HepG2 (cell line): ENCODE measurements at regions not wholly inside any gene's neighbourhood (a gene's known extent, or its start where the extent isn't known, plus 50 kb on each side); places are given as distances from the start of the nearest gene placed in this dataset.

Experiments
- FOSL1 ChIP-seq: sonication (generic); formaldehyde crosslinking; IDR thresholded peaks from 2 replicates; pipeline ENCODE4 v1.9.0; 2021; ENCODE audit warnings: missing genetic modification reagents, borderline replicate concordance
- HDAC1 ChIP-seq: sonication (generic); formaldehyde crosslinking; IDR thresholded peaks from 2 replicates; pipeline ENCODE4 v1.5.1; 2020; ENCODE audit warnings: mild to moderate bottlenecking, missing genetic modification reagents
- HMG20A ChIP-seq: IDR thresholded peaks from 2 replicates; pipeline ENCODE4 v1.6.1; 2016; ENCODE audit warnings: borderline replicate concordance
- MAFK ChIP-seq, 2 experiments: IDR thresholded peaks in 1 of 2; conservative IDR thresholded peaks in 1 of 2; 2 replicates each; pipeline ENCODE4 v1.6.1; 2011; ENCODE audit warnings: improper control_type of control experiment in 2 of 2, low read length in 2 of 2
- MBD4 ChIP-seq: IDR thresholded peaks from 2 replicates; pipeline ENCODE4 v1.6.1; 2012; ENCODE audit warnings: low read length, inconsistent platforms, borderline replicate concordance
- MED1 ChIP-seq: sonication (generic); formaldehyde crosslinking; IDR thresholded peaks from 2 replicates; pipeline ENCODE4 v1.4.0; 2020; ENCODE audit warnings: missing genetic modification reagents
- PITX1 ChIP-seq: sonication (generic); formaldehyde crosslinking; IDR thresholded peaks from 2 replicates; pipeline ENCODE4 v1.5.1; 2020; ENCODE audit warnings: mild to moderate bottlenecking, missing genetic modification reagents
- PLRG1 ChIP-seq: fragments of 450-650 bp; conservative IDR thresholded peaks from 2 replicates; pipeline ENCODE4 v1.6.1; 2016
- RFX3 ChIP-seq: IDR thresholded peaks from 2 replicates; pipeline ENCODE4 v1.6.1; 2016; ENCODE audit warnings: missing biosample characterization, missing genetic modification reagents
- SIX1 ChIP-seq: sonication (generic); formaldehyde crosslinking; IDR thresholded peaks from 2 replicates; pipeline ENCODE4 v1.4.0; 2020; ENCODE audit warnings: missing genetic modification reagents, borderline replicate concordance
- SOX13 ChIP-seq, 3 experiments: fragments of 450-650 bp in 1 of 3; sonication (generic) in 1 of 3; formaldehyde crosslinking in 1 of 3; IDR thresholded peaks in 2 of 3; conservative IDR thresholded peaks in 1 of 3; 2 replicates each; pipeline versions ENCODE4 v1.5.0 to v1.6.1; 2016 to 2020; ENCODE audit warnings: antibody characterized with exemption in 1 of 3, mild to moderate bottlenecking in 1 of 3, missing compliant biosample characterization in 1 of 3, missing genetic modification reagents in 1 of 3, moderate library complexity in 1 of 3
- SOX5 ChIP-seq: IDR thresholded peaks from 2 replicates; pipeline ENCODE4 v1.6.1; 2016; ENCODE audit warnings: borderline replicate concordance
- SOX6 ChIP-seq, 2 experiments: fragments of 450-650 bp in 1 of 2; sonication (generic) in 1 of 2; formaldehyde crosslinking in 1 of 2; IDR thresholded peaks; 2 replicates each; pipeline versions ENCODE4 v1.4.0 to v1.6.1; 2017 to 2020; ENCODE audit warnings: antibody characterized with exemption in 1 of 2, mild to moderate bottlenecking in 1 of 2, missing genetic modification reagents in 1 of 2
- ZNF12 ChIP-seq: sonication (generic); formaldehyde crosslinking; IDR thresholded peaks from 2 replicates; pipeline ENCODE4 v1.5.0; 2020; ENCODE audit warnings: missing genetic modification reagents
- ZNF530 ChIP-seq: sonication (generic); formaldehyde crosslinking; IDR thresholded peaks from 2 replicates; pipeline ENCODE4 v1.5.0; 2020; ENCODE audit warnings: low read depth, mild to moderate bottlenecking, missing genetic modification reagents
- ZNF740 ChIP-seq: sonication (generic); formaldehyde crosslinking; IDR thresholded peaks from 2 replicates; pipeline ENCODE4 v1.4.0; 2020; ENCODE audit warnings: missing genetic modification reagents
- ZNF775 ChIP-seq: sonication (generic); formaldehyde crosslinking; IDR thresholded peaks from 2 replicates; pipeline ENCODE4 v1.4.0; 2020; ENCODE audit warnings: missing genetic modification reagents, mild to moderate bottlenecking, moderate library complexity, borderline replicate concordance
- ZNF816 ChIP-seq: sonication (generic); formaldehyde crosslinking; IDR thresholded peaks from 2 replicates; pipeline ENCODE4 v1.8.0; 2022; ENCODE audit warnings: missing genetic modification reagents, mild to moderate bottlenecking, borderline replicate concordance
- TF ChIP-seq, protein P1 (sequence below): sonication (generic); formaldehyde crosslinking; IDR thresholded peaks from 2 replicates; pipeline ENCODE4 v1.8.0; 2022; ENCODE audit warnings: mild to moderate bottlenecking, missing genetic modification reagents
- TF ChIP-seq, protein P2 (sequence below): sonication (generic); formaldehyde crosslinking; IDR thresholded peaks from 2 replicates; pipeline ENCODE4 v1.4.0; 2020; ENCODE audit warnings: missing genetic modification reagents
- TF ChIP-seq, protein P3 (sequence below): sonication (generic); formaldehyde crosslinking; IDR thresholded peaks from 2 replicates; pipeline ENCODE4 v1.8.0; 2022; ENCODE audit warnings: mild to moderate bottlenecking, missing genetic modification reagents, moderate library complexity

- TF ChIP-seq SIX1 (CRISPR knock-in tag) (no peak), MBD4 (no peak), PITX1 (CRISPR knock-in tag) (no peak), PLRG1 (no peak), MAFK (conservative IDR thresholded peaks at IDR 0.05 in 1 of 2, IDR thresholded peaks at IDR 0.05 in 1 of 2; ENCODE audit: low read length in 2 of 2) (peak; percentile 76 to 88; a peak in 3 of 4 replicates), SOX5 (CRISPR knock-in tag) (peak; percentile 29; the same call in 1 of the 2 replicates), HMG20A (CRISPR knock-in tag) (peak; percentile 45; the same call in 1 of the 2 replicates), ZNF740 (no peak), MED1 (CRISPR knock-in tag) (0 out of 2 replicates have a peak, but pooled peaks have one; percentile 18), RFX3 (CRISPR knock-in tag) (no peak), SOX13 (IDR thresholded peaks at IDR 0.05) (no peak), SOX13 (CRISPR knock-in tag; conservative IDR thresholded peaks at IDR 0.05 in 1 of 2, IDR thresholded peaks at IDR 0.05 in 1 of 2) (peak in 1 of 2 experiments; percentile 34; a peak in 1 of 4 replicates), ZNF12 (CRISPR knock-in tag) (no peak), ZNF775 (CRISPR knock-in tag) (0 out of 2 replicates have a peak, but pooled peaks have one; percentile 48), SOX6 (IDR thresholded peaks at IDR 0.05) (no peak), SOX6 (CRISPR knock-in tag; IDR thresholded peaks at IDR 0.05) (peak; percentile 57), ZNF816 (CRISPR knock-in tag) (peak; percentile 59; the same call in 1 of the 2 replicates), HDAC1 (CRISPR knock-in tag) (peak; percentile 65), ZNF530 (CRISPR knock-in tag) (no peak), FOSL1 (CRISPR knock-in tag) (no peak)
- TF ChIP-seq, protein P1, sequence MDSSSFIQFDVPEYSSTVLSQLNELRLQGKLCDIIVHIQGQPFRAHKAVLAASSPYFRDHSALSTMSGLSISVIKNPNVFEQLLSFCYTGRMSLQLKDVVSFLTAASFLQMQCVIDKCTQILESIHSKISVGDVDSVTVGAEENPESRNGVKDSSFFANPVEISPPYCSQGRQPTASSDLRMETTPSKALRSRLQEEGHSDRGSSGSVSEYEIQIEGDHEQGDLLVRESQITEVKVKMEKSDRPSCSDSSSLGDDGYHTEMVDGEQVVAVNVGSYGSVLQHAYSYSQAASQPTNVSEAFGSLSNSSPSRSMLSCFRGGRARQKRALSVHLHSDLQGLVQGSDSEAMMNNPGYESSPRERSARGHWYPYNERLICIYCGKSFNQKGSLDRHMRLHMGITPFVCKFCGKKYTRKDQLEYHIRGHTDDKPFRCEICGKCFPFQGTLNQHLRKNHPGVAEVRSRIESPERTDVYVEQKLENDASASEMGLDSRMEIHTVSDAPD (CRISPR knock-in tag) = 0 out of 2 replicates have a peak, but pooled peaks have one; percentile 32
- TF ChIP-seq, protein P2, sequence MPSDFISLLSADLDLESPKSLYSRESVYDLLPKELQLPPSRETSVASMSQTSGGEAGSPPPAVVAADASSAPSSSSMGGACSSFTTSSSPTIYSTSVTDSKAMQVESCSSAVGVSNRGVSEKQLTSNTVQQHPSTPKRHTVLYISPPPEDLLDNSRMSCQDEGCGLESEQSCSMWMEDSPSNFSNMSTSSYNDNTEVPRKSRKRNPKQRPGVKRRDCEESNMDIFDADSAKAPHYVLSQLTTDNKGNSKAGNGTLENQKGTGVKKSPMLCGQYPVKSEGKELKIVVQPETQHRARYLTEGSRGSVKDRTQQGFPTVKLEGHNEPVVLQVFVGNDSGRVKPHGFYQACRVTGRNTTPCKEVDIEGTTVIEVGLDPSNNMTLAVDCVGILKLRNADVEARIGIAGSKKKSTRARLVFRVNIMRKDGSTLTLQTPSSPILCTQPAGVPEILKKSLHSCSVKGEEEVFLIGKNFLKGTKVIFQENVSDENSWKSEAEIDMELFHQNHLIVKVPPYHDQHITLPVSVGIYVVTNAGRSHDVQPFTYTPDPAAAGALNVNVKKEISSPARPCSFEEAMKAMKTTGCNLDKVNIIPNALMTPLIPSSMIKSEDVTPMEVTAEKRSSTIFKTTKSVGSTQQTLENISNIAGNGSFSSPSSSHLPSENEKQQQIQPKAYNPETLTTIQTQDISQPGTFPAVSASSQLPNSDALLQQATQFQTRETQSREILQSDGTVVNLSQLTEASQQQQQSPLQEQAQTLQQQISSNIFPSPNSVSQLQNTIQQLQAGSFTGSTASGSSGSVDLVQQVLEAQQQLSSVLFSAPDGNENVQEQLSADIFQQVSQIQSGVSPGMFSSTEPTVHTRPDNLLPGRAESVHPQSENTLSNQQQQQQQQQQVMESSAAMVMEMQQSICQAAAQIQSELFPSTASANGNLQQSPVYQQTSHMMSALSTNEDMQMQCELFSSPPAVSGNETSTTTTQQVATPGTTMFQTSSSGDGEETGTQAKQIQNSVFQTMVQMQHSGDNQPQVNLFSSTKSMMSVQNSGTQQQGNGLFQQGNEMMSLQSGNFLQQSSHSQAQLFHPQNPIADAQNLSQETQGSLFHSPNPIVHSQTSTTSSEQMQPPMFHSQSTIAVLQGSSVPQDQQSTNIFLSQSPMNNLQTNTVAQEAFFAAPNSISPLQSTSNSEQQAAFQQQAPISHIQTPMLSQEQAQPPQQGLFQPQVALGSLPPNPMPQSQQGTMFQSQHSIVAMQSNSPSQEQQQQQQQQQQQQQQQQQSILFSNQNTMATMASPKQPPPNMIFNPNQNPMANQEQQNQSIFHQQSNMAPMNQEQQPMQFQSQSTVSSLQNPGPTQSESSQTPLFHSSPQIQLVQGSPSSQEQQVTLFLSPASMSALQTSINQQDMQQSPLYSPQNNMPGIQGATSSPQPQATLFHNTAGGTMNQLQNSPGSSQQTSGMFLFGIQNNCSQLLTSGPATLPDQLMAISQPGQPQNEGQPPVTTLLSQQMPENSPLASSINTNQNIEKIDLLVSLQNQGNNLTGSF (CRISPR knock-in tag) = no peak
- TF ChIP-seq, protein P3, sequence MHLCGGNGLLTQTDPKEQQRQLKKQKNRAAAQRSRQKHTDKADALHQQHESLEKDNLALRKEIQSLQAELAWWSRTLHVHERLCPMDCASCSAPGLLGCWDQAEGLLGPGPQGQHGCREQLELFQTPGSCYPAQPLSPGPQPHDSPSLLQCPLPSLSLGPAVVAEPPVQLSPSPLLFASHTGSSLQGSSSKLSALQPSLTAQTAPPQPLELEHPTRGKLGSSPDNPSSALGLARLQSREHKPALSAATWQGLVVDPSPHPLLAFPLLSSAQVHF (CRISPR knock-in tag) = no peak
Observed at GRCh38 chr6:139485742-139486475, 111.5 kb upstream of the CITED2 start (continued).
